ENCODE measurements at regions not wholly inside any gene's neighbourhood (a gene's known extent, or its start where the extent isn't known, plus 50 kb on each side); places are given as distances from the start of the nearest gene placed in this dataset.
"Not testable (repeated sequence)": the region's sequence is repeated elsewhere in the genome, so short reads cannot be mapped to it uniquely, and the experiment has no call there.

DNA sequence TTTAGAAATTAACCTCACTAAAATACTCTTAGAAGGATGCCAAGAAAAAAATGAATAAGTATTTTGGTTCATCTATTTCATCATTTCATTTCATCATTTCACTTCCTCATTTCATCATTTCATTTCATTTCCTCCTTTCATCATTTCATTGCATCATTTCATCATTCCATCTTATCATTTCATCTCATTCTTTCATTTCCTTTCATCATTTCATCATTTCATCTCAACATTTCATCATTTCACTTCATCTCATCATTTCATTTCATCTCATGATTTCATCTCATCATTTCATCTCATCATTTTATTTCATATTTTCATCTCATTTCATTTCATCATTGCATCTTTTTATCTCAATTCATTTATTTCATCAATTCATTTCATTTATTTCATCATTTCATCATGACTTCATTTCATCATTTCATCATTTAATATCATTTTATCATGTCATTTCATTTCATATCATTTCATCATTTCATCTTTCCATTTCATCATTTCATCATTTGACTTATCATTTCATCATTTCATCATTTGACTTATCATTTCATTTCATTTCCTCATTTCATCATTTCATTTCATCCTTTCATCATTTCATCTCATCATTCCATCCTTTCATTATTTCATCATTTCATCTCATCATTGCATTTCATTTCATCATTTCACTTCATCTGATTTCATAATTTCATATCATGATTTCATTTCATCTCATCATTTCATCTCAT lies 129.9 kb downstream of the ZNF92 start:
- CTCF ChIA-PET, result no interaction called here
- Histone ChIP-seq H3K9me3 (no peaks in the 10 kb centered on the region), H3K4me3 (ENCODE audit: low read depth, low read length) (no peak overlapping the region), H3K36me3 (ENCODE audit: control insufficient read depth, insufficient read depth, low read length) (no peaks in the 10 kb centered on the region), H3K4me1 (no peaks in the 10 kb centered on the region), H3K27me3 (replicated peaks; ENCODE audit: control insufficient read depth, insufficient read depth, low read length) (no peaks in the 10 kb centered on the region)
- no peaks in the 10 kb centered on the region for H3K36me3 Mint-ChIP-seq (ENCODE audit: insufficient read depth, unreplicated experiment)
- H3K9me3 Mint-ChIP-seq (ENCODE audit: unreplicated experiment), result no peaks in the 10 kb centered on the region
- H3K27me3 Mint-ChIP-seq (ENCODE audit: insufficient read depth, unreplicated experiment), result no peaks in the 10 kb centered on the region
- intact Hi-C loops (cut with micrococcal nuclease; ENCODE audit: unreplicated experiment), result no loop called here
- no peaks in the 10 kb centered on the region for H3K4me1 Mint-ChIP-seq (ENCODE audit: low read depth, unreplicated experiment)
- POLR2A ChIA-PET, result no interaction called here
- H3K4me3 Mint-ChIP-seq (ENCODE audit: unreplicated experiment), result no peak overlapping the region
- BruUV-seq (replicated peaks), result no TSS peak
- no peak for DNase-seq
- no peak overlapping the region for H3K27ac Mint-ChIP-seq (ENCODE audit: unreplicated experiment)
- TF ChIP-seq, protein P1, sequence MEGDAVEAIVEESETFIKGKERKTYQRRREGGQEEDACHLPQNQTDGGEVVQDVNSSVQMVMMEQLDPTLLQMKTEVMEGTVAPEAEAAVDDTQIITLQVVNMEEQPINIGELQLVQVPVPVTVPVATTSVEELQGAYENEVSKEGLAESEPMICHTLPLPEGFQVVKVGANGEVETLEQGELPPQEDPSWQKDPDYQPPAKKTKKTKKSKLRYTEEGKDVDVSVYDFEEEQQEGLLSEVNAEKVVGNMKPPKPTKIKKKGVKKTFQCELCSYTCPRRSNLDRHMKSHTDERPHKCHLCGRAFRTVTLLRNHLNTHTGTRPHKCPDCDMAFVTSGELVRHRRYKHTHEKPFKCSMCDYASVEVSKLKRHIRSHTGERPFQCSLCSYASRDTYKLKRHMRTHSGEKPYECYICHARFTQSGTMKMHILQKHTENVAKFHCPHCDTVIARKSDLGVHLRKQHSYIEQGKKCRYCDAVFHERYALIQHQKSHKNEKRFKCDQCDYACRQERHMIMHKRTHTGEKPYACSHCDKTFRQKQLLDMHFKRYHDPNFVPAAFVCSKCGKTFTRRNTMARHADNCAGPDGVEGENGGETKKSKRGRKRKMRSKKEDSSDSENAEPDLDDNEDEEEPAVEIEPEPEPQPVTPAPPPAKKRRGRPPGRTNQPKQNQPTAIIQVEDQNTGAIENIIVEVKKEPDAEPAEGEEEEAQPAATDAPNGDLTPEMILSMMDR (IDR thresholded peaks at IDR 0.05; ENCODE audit: insufficient read depth in 1 of 2, low read depth in 1 of 2, low read length in 1 of 2, severe bottlenecking in 1 of 2, unreplicated experiment in 1 of 2), result no peak

DNA sequence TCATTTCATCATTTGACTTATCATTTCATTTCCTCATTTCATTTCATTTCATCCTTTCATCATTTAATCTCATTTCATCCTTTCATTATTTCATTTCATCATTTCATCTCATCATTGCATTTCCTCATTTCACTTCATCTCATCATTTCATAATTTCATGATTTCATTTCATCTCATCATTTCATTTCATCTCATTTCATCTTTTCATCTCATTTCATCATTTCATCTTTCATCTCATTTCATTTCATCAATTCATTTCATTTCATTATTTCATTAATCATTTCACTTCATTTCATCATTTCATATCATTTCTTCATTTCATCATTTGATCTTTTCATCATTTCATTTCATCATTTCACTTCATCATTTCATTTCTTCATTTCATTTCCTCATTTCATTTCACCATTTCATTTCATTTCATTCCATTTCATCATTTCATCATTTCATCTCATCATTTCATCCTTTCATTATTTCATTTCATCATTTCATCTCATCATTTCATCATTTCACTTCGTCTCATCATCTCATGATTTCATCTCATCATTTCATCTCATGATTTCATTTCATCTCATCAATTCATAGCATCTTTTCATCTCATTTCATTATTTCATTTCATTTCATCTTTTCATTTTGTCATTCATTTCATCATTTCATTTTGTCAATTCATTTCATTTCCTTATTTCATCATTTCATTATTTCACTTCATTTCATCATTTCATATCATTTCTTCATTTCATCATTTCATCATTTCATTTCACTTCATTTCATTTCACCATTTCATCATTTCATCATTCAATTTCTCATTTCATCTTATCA lies 131.1 kb downstream of the ZNF92 start:
- CTCF ChIA-PET; H3K4me1 Mint-ChIP-seq (ENCODE audit: low read depth, unreplicated experiment); H3K27me3 ChIP-seq (replicated peaks; ENCODE audit: control insufficient read depth, insufficient read depth, low read length); POLR2A ChIA-PET; H3K4me3 ChIP-seq (ENCODE audit: low read depth, low read length); H3K36me3 Mint-ChIP-seq (ENCODE audit: insufficient read depth, unreplicated experiment); H3K36me3 ChIP-seq (ENCODE audit: control insufficient read depth, insufficient read depth, low read length); H3K27me3 Mint-ChIP-seq (ENCODE audit: insufficient read depth, unreplicated experiment); H3K4me3 Mint-ChIP-seq (ENCODE audit: unreplicated experiment); BruUV-seq (replicated peaks); H3K9me3 ChIP-seq; H3K27ac Mint-ChIP-seq (ENCODE audit: unreplicated experiment); intact Hi-C loops (cut with micrococcal nuclease; ENCODE audit: unreplicated experiment); DNase-seq; H3K4me1 ChIP-seq; H3K9me3 Mint-ChIP-seq (ENCODE audit: unreplicated experiment): not testable (repeated sequence)

DNA sequence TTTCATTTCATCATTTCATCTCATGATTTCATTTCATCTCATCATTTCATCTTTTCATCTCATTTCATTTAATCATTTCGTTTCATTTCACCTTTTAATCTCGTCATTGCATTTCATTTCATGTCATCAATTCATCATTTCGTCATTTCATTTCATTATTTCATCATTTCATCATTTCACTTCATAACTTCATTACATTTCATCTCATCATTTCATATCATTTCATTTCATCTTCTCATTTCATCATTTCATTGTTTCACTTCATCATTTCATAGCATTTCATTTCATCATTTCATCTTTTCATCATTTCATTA lies 131.6 kb downstream of the ZNF92 start:
- H3K27me3 ChIP-seq (replicated peaks; ENCODE audit: control insufficient read depth, insufficient read depth, low read length); H3K27me3 Mint-ChIP-seq (ENCODE audit: insufficient read depth, unreplicated experiment); H3K4me1 Mint-ChIP-seq (ENCODE audit: low read depth, unreplicated experiment); H3K9me3 Mint-ChIP-seq (ENCODE audit: unreplicated experiment); H3K27ac Mint-ChIP-seq (ENCODE audit: unreplicated experiment); BruUV-seq (replicated peaks); H3K36me3 Mint-ChIP-seq (ENCODE audit: insufficient read depth, unreplicated experiment); POLR2A ChIA-PET; H3K4me3 Mint-ChIP-seq (ENCODE audit: unreplicated experiment); H3K36me3 ChIP-seq (ENCODE audit: control insufficient read depth, insufficient read depth, low read length); H3K4me1 ChIP-seq; DNase-seq; H3K4me3 ChIP-seq (ENCODE audit: low read depth, low read length); H3K9me3 ChIP-seq; intact Hi-C loops (cut with micrococcal nuclease; ENCODE audit: unreplicated experiment); CTCF ChIA-PET: not testable (repeated sequence)

DNA sequence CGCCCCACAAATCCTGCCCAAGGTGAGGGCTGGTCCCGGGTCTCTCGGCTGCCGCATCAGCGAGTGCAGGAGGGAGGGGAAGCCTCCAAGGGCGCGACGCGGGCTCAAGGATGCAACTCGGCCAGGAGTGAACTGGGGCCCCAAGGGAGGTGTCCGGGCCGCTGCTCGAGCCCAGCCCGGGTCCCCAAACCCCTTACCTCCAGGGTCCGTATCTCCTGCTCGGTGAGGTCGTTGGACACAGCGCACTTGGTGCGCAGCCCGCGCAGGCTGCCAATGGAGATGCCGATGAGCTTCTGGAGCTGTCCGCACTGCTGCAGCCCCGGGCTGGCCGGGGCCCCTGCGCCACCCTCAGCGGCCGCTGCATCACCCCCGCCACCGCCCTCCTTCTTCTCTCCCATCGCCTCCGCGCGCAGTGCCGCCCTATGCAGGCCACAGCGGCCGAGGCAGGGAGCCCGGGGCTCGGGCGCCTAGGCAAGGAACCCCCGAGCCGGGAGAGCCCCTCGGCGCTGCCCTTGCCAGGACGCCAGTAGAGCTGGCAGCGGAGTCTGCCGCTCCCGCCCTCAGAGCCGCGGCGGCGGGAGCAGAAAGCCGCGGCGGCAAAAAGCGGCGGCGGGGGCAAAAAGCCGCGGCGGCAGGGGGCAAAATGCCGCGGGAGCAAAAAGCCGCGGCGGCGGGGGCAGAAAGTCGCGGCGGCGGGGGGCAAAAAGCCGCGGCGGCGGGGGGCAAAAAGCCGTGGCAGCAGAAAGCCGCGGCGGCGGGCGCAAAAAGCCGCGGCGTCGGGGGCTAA lies 135.1 kb downstream of the ZNF92 start:
- H3K27ac Mint-ChIP-seq (ENCODE audit: unreplicated experiment); H3K9me3 Mint-ChIP-seq (ENCODE audit: unreplicated experiment); intact Hi-C loops (cut with micrococcal nuclease; ENCODE audit: unreplicated experiment); H3K36me3 Mint-ChIP-seq (ENCODE audit: insufficient read depth, unreplicated experiment); BruUV-seq (replicated peaks); H3K4me1 ChIP-seq; H3K4me3 ChIP-seq (ENCODE audit: low read depth, low read length); CTCF ChIA-PET; H3K27me3 ChIP-seq (replicated peaks; ENCODE audit: control insufficient read depth, insufficient read depth, low read length); H3K36me3 ChIP-seq (ENCODE audit: control insufficient read depth, insufficient read depth, low read length); H3K4me1 Mint-ChIP-seq (ENCODE audit: low read depth, unreplicated experiment); H3K27me3 Mint-ChIP-seq (ENCODE audit: insufficient read depth, unreplicated experiment); H3K4me3 Mint-ChIP-seq (ENCODE audit: unreplicated experiment); H3K9me3 ChIP-seq; DNase-seq; POLR2A ChIA-PET: not testable (repeated sequence)

Data from Caco-2 (cell line).